NCI-H69 (cell line): ENCODE measurements at regions not wholly inside any gene's neighbourhood (a gene's known extent, or its start where the extent isn't known, plus 50 kb on each side); places are given as distances from the start of the nearest gene placed in this dataset.
"Not testable (repeated sequence)": the region's sequence is repeated elsewhere in the genome, so short reads cannot be mapped to it uniquely, and the experiment has no call there.

ENCODE experiments used
- DNase-seq: peaks from one replicate; lab custom pipeline; 2025; lab: John Stamatoyannopoulos, UW

DNA sequence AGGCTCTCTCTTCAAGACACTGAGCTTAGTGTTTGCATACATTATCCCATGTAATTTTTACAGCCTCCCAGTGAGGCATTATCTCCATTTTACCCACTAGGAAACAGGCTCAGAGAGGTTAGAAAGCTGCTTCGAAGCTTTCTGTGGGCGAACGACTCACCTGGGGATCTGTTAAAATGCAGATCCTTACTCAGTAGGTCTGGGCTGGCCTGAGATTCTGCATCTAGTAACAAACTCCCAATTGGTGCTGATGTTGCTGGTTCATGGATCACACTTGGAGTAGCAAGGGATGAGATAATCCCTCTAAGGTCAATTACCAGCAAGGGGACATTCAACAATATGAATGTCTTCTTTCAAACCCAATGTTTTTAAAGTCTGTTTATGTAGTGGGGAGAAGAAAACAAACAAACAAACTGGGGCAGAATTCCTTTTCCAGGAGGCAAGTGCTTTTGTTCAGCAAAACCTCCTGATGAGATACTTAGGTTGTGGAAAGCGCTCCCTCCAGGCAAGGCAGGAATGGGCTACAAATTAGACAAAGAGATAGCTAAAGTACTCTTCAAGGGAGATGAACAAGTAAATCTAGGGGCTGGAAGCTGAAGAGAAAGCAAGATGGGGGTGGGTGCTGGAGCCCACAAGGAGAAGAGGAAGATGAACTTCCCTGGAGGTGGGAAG, 311.9 kb downstream of the SHQ1 start:
- DNase-seq = no peak

DNA sequence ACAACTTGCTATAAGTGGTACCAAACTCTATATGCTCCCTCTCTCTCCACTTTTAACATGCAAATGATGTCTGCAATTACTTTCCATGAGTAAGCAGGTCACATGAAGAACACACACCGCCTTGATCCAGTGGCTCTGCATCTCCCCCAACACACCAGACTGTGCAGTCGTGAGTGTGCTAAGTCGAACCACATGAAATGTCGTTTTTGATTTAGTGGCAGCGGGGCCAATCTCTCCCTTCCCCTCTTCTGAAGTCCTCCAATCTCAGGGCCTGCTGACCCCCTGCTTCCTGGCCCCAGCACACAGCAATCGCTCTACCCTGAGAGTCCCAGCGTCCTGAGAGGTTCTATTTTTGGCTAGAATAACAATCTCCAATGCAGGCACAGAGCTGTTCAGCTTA, 312.5 kb downstream of the SHQ1 start:
- DNase-seq = no peak

DNA sequence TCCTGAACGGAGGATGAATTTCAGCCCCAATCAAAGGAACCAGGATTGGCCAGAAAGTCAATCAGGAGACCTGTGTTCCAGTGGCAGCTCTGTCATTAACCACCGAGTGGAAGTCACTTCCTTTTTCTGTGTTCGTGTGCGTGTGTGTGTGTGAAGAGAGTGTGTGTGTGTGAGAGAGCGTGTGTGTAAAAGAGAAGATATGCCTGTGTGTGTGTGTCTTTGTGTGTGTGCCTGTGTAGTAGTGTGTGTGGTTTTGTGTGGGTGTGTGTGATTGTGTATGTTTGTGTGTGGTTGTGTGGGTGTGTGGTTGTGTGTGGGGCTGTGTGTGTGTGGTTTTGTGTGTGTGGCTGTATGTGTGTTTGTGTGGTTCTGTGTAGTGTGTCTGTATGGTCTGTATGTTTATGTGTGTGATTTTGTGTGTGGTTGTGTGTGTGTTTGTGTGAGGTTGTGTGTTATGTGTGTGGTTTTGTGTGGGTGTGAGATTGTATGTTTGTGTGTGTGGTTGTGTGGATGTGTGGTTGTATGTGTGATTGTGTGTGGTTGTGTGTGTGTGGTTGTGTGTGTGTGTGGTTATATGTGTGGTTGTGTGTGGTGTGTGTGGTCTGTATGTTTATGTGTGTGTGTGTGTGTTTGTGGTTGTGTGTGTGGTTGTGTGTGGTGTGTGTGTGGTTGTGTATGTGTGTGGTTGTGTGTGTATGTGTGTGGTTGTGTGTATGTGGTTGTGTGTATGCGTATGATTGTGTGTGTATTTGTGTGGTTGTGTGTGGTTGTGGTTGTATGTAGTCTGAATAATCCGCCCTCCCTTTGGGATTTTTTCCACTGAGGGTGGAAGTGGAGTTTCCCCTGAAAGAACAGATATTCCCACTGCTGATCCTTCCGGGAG, 314.4 kb downstream of the SHQ1 start:
- DNase-seq = no peak

DNA sequence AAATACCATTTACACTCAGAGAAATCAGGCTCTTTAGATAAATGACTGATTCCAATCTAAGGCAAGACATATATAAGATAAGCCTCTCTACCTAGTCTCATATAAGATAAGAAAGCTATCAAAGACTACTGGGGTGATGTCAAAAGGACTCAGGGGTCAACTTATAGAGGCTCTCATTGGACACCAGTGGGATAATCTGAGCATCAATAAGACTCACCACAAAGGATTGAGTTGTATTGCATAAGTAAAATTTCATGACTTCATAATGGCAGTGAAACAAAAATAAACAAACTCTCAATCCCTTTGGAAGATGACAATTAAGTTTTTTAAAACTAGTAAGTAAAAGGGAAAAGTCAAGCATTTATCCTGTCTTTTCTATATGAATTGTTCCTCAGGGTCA, 317.8 kb downstream of the SHQ1 start:
- no peak for DNase-seq

DNA sequence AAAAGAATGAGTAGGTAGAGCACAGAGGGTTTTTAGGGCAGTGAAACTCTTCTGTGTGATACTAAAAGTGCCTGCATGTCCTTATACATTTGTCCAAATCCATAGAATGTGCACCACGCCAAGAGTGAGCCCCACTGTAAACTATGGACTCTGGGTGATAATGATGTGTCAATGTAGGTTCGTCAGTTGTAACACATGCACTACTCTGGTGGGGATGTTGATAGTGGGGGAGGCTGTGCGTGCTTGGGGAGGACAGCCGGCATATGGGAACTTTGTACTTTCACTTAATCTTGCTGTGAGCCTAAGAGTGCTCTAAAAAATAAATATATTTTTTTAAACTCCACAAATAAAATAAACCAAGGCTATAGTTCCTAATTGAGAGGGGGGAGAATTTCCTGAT, 319.2 kb downstream of the SHQ1 start:
- DNase-seq = no peak

DNA sequence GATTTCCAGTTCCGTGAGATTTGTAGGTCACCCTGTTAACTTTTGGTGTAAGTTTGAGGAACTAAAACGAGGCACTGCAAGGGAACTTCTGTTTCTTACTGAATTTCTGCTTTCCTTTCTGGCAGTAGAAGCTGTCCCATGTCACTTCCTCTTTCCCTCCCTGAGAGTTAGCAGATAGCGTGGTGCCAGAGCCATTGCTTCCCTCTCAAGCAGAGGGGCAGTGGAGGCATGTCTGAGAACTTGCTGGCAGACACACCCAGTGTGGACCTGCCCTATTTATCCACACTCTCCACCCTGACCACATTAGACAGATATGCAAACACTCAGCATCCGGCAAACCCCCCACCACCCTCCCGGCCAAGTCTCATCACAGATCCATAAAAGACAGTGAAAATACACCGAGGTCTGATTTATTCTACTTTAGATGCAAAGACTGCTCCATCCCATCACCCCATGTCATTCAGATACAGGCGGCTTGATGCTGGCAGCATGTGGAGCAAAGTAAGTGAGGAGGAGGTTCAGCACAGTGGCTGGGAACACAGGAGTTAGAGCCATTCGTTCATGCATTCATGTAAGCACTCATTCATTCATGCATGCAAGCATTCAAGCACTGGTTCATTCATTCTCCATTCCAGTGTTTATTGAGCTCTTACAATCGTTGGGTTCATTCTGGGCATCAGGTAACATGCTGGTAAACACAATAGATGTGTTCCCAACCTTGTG, 324.7 kb downstream of the SHQ1 start:
- DNase-seq = peak; percentile 26

DNA sequence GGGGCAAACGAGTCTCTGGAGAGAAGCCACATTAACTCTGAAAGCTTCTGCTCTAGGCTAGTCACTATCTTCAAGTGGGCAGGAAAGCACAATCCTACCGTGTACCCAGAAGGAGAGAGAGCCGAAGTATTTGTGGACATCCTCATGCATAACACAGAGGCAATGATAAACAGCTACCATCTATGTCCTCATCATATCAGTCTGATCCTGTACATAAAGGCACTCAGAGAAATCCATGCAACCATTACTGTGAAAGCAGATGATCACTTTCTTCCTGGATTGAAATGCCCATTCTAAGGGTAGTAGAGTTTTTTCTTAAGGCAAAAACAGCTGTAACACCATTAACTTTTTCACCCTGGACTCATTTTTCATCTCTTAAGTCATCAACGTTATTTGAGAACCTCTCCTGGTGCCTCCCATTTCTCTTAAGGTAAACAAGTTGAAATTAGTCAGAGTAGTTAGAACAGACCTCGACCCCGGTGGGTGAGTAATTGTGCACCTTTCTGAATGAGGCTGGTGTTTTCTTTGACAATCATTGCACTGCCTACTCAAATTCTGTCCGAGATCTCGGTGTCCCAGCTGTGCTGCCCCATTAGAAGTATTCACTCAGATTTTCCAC, 327.4 kb downstream of the SHQ1 start:
- DNase-seq = peak; percentile 90

DNA sequence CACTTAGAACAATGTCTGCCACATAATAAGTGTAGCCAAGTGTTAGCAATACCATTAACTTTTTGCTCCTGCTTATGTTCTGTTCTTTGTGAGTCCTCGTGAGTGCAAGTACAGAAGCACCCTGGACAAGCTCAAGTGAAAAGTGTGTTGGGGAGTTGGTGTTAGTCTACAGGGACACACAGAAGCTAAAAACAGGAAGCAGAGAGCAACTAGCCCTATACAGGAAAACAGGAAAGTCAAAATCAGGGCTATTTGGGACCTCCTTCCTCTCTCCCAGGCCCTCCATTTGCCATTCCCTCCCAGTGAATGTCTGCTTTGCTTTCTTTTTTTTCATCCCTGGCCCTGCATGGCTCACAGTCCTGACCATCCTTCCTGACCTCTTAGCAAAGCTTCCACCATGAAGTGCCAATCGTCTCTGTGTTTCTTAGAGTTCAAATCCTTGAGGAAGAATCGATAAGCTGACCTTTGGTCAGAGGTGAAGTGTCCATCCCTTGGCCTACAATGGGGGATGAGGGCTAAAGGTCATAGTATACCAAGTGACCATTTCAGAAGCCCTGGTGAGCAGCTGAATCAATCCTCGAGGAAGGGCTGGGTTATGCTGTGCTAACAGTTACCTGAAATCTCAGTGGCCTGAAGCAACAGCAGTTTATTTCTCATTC, 328.2 kb downstream of the SHQ1 start:
- DNase-seq = no peak

DNA sequence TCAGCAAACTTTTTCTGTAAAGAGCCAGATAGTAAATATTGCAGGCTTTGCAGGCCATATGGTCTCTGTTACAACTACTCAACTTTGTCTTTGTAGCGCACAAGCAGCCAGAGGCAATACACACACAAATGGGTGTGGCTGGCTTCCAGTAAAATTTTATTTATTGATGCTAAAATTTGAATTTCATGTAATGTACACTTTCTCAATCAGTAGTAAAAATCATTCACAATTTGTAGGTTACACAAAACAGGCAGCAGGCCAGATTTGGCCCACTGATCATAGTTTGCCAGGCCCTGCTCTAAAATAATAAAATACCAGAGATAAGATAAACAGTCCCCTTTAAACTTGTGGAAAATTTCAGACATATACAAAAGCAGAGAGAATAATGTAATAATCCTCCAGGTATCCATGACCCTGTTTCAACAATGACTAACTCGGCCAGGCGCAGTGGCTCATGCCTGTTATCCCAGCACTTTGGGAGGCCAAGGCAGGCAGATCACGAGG, 330.3 kb downstream of the SHQ1 start:
- DNase-seq = peak; percentile 42

DNA sequence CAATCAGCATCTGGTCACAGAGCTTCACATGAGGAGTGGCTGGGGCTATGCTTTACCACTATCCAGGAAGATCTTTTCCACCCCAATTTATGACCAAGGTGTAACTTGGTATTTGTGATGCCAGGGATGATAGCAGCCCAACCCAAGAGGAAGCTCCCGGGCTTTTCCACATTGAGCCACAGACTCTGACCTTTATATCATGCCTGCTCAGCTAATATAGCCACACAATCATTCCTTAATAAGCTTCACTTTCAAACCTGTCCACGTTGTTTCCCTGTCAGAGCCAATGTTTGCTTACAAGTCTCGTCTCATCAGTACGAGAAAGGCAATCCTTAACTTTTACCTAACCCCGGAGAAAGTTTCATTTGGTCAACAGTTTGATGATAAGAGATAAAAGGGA, 330.9 kb downstream of the SHQ1 start:
- no peak for DNase-seq

DNA sequence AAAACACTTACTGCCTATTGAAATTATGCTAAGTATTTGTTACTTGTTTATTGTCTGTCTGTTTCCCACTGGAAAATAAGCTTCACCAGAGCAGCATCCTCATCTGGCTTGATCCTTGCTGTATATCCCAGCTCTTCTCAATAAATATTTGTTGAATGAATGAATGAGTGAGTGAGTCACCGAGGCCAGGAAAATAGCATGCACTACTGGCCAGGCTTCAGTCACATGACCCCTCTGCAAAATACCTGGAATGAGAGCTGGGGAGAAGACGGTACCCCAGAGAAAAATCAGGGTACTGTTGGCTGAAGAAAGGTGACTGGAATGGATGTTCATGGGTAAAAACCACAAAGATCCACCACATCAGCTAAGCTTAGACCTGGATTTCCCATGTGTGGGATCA, 331.9 kb downstream of the SHQ1 start:
- no peak for DNase-seq

DNA sequence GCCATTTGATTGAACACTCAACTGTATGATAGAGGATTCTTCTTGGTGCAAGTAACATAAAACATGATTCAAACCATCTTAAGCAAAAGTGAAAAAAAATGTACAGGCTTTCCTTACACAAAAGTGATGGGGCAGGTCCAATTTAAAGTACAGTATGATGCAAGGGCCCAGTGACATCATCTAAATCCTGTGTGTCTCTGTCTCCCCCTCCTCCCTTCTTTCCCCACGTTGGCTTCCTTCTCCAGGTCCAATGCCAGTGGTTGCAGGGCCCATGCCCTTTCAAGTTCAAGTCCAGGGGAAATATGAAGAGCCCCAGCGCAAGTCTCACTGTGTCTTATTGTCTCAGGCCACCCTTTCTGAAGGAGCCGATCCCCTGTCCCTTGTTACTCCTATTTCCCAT, 332.3 kb downstream of the SHQ1 start:
- no peak for DNase-seq

DNA sequence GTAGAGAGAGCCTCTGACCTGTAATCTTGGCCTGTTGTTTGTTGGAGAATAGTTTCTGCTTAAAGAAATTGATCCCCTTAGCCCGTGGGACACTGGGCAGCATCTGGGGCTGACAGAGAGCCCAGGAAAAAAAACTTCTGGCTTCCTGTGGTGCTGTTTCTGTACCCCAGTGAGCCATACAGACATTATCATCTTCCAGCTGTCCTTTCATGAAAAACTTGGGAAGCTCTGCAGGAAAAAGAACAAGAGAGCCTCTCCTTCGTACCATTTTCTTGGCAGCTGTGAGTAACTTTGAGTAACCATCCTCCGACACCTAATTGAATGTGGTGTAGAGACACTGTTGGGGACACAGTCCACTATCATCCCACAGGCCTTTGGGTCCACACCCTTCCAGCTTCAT, 333.0 kb downstream of the SHQ1 start:
- no peak for DNase-seq

DNA sequence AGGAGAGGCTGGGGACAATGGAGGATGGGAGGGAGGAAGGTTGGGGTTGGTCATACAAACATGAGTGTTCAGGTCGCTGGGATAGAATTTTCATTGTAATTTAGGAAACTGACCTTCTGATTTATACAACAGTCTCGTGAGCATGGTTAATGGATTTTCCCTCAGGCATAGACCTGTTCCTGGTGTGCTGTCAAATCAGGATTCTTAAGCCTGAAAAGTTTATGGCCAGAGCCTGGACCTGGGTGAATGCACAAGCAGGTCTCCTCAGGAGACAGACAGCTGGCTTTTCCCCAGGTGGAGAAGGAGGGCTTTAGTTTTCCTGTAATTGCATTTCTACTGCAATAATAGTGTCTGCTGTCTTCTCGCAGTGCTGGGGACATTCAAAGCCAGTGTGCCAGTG, 338.0 kb downstream of the SHQ1 start:
- DNase-seq = peak; percentile 73

DNA sequence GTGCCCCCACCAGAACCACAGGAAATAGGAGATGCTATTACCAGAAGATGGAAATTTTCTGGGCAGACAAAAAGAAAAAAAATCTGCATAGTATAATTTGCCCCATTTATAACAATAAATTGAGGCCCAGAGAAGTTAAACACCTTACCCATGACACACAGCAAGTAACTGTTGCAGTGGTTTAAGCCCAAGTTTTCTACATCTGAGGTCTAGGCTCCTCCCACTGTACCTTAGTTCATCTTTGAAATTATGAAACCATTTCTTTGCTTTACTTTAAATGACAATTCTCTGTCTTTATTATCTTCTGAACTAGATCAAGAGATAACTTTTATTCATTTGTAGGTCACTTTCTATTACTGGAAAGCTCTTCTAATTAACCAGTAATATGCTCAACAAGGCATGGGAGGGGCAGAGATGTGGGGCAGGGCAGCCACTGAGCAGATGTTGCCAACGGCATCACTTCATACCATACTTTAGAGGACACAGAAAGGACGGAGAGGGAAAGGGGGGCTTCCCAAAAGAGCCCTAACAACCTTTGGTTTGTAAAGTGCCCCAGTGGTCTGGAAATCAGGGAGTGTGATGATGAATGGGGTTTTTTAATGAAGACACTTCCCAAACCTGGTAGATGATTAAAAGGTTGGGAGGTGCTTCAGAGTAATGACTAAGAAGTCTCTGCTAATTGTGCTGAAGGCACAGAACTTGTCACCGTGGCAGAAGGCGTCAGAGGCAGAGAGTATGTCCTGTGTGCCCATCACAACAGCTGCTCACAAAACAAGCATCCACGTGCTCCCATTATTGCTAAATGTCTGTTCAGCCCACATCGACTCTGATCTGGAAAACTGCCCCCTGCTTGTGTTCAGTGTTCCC, 342.5 kb downstream of the SHQ1 start:
- no peak for DNase-seq

DNA sequence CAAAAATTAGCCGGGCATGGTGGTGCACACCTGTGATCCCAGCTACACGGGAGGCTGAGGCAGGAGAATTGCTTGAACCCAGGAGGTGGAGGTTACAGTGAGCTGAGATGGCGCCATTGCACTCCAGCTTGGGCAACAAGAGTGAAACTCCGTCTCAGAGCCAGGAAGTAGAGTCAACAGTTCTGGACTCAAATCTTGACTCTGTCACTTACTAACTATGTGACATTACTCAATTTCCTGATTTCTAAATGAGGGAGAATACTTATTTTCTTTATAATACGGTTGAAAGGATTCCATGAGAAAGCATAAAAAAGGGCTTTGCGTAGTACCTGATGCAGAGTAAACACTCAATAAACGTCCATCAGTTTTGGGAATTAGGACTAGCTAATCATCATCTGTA, 350.7 kb downstream of the SHQ1 start:
- DNase-seq = not testable (repeated sequence)

DNA sequence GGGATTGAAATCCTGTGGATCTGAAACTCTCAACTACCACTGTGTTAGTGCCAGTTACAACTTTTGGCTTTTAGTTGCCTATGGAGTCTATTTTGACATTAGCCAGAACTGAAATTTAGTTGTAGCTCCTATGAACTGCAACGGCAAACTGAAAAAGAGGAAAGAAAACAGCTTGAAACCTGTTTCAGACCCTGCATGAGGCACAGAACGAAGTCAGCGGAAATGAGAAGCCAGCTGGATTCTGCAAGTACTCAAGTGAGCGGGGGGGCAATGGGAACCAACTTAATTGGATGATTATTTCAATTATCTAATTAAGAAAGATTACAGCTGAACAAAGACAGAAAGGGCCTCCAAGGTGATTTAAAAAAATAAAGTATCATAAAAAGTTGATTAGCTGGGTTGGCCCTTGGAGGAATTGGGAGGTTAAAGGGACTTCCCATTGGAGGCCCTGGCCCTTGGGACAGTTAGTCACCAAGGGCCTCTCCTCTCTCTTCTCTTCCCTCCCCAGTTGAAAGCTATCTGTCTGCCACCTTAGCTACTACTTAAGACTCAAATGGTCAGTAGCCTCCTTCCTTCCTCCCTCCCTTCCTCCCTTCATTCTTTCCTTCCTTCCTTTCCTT, 352.1 kb downstream of the SHQ1 start:
- DNase-seq = peak; percentile 46

DNA sequence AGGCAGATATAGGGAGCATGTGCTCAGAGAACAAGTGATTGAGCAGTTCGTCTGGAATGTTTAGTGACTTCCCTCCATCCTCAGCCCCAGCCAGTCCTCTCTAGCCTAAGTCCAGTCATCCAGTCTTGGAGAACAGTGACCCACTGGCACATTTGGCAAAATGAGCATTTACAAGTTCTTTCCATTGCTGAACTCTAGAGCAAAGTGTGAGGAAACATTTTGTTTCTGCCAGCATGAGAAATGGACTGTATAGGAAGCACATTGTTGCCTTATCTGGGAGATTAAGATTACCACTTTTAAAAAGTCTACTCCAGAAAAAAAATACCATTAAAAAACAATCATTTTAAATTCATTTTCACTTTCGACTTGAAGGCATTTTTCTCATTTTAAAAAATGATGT, 353.6 kb downstream of the SHQ1 start:
- no peak for DNase-seq

DNA sequence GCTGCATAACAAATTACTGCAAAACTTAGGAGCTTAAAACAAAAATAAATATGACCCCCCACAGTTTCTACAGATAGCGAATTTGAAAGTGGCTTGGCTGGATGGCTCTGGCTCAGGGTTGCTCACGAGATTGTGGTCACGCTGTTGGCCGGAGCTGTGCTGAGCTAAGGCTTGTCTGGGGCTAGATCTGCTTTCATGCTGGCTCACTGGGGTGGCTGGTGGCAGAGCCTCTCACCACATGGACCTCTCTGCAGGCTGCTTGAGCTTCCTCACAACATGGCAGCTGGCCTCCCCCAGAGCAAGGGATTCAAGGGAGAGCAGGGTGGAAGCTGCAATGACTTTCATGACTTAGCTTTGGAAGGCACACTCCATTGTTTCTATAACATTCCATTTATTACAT, 354.1 kb downstream of the SHQ1 start:
- DNase-seq = no peak

DNA sequence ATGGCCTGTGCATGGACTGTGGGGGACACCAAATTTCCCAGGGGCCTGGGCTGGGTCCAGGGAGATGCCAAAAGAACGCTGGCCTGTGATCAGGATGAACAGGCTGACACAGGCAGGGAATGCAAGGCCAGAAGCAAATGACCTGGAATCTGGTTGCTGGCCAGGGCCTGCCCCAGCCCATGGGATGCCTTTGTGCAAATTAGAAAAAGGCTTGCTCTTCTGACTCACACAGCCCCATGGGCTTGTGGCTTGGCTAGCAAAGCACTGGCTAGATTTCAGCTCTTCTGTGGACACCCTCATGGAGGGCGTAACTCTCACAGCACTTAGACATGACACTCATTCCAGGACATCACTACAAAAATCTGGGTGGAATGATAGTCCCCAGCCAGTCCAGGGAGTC, 356.0 kb downstream of the SHQ1 start:
- DNase-seq = no peak
